ENCODE measurements at regions not wholly inside any gene's neighbourhood (a gene's known extent, or its start where the extent isn't known, plus 50 kb on each side); places are given as distances from the start of the nearest gene placed in this dataset.
"Not testable (repeated sequence)": the region's sequence is repeated elsewhere in the genome, so short reads cannot be mapped to it uniquely, and the experiment has no call there.

GRCh38 chr5:112485934-112486355 lies 66.9 kb upstream of the EPB41L4A start:
- ChIA-PET POLR2A (no interaction called here), CTCF (no interaction called here)
- TF ChIP-seq CTCF (IDR thresholded peaks at IDR 0.05; ENCODE audit: insufficient read depth, low read length, missing control alignments): no peak
- no peak for DNase-seq (ENCODE audit: low read depth, low spot score)
- no peak overlapping the region for H3K4me3 ChIP-seq (ENCODE audit: low read depth, low read length)

GRCh38 chr5:112491257-112491656 lies 72.2 kb upstream of the EPB41L4A start:
- CTCF ChIA-PET: interaction anchor here (1.0 to 1.6 kb wide), 2 partner anchors 11 to 330 kb away, joined by 3 to 11 read pairs; no protein-coding TSS in a partner anchor
- H3K4me3 ChIP-seq (ENCODE audit: low read depth, low read length): no peak overlapping the region
- DNase-seq (ENCODE audit: low read depth, low spot score): no peak
- POLR2A ChIA-PET: no interaction called here
- peak; percentile 11 for TF ChIP-seq CTCF (IDR thresholded peaks at IDR 0.05; ENCODE audit: insufficient read depth, low read length, missing control alignments)

DNA sequence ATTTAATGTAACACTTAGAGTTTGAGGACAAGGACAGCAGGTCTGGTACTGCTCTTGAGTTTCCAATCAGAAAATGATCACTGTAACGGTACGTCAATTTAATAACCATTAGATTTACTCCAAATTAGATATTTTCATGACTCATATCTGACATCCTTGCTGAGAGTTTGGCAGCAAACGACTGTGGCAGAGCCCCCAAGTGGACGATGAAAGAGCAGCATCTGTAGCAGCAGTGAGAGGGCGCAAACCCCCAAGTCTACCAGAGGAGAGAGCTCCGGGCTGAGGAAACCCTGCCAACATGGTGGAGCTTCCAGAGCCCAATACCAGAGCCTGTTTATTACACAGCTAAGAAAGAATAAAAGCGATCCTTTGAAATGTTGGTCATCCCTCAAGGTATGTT lies 73.2 kb upstream of the EPB41L4A start:
- ChIA-PET CTCF (interaction anchor here (0.7 to 1.7 kb wide), 12 partner anchors 10 to 336 kb away, joined by 3 to 14 read pairs (median 4); no protein-coding TSS in a partner anchor), POLR2A (no interaction called here)
- DNase-seq (ENCODE audit: low read depth, low spot score): peak; percentile 44
- H3K4me3 ChIP-seq (ENCODE audit: low read depth, low read length): no peak overlapping the region
- peak; percentile 83 for TF ChIP-seq CTCF (IDR thresholded peaks at IDR 0.05; ENCODE audit: insufficient read depth, low read length, missing control alignments)

GRCh38 chr5:112503749-112504501 lies 84.8 kb upstream of the EPB41L4A start:
- POLR2A ChIA-PET; DNase-seq (ENCODE audit: low read depth, low spot score); H3K4me3 ChIP-seq (ENCODE audit: low read depth, low read length): not testable (repeated sequence)
- CTCF ChIA-PET: interaction anchor here (2.6 kb wide), 1 partner anchor 12 kb away, joined by 11 read pairs; no protein-coding TSS in a partner anchor

DNA sequence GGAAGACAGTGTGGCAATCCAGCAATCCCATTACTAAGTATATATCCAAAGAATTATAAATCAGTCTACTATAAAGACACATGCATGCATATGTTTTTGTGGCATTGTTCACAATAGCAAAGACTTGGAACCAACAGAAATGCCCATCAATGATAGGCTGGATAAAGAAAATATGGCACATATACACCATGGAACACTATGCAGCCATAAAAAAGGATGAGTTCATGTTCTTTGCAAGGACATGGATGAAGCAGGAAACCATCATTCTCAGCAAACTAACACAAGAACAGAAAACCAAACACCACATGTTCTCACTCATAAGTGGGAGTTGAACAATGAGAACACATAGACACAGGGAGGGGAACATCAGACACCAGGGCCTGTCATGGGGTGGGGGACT lies 90.0 kb upstream of the EPB41L4A start:
- DNase-seq (ENCODE audit: low read depth, low spot score); CTCF ChIA-PET; H3K4me3 ChIP-seq (ENCODE audit: low read depth, low read length); POLR2A ChIA-PET: not testable (repeated sequence)

GRCh38 chr5:112511920-112512319 lies 92.8 kb upstream of the EPB41L4A start:
- H3K4me3 ChIP-seq (ENCODE audit: low read depth, low read length): no peak overlapping the region
- ChIA-PET POLR2A (no interaction called here), CTCF (no interaction called here)
- no peak for TF ChIP-seq CTCF (IDR thresholded peaks at IDR 0.05; ENCODE audit: insufficient read depth, low read length, missing control alignments)
- no peak for DNase-seq (ENCODE audit: low read depth, low spot score)

DNA sequence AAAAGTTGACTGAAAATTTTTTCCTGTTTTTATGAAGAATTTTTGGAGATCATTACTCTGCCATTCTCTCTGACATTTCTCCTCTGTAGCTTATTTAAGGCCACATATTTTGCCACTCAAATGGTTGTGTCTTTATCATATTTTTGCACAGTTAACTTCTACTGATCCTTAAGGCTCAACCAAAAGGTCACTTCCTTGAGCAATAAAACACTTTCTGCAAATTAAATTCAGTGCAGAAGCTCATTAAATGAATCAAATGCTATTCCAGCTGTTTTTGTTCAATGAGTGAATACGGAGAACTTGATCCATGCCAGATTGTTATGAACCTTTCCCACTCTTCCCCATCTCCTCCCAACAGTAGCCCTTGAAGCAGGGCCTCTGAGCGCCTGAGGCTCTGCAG lies 93.8 kb upstream of the EPB41L4A start:
- ChIA-PET POLR2A (no interaction called here), CTCF (no interaction called here)
- H3K4me3 ChIP-seq (ENCODE audit: low read depth, low read length): no peak overlapping the region
- TF ChIP-seq CTCF (IDR thresholded peaks at IDR 0.05; ENCODE audit: insufficient read depth, low read length, missing control alignments): no peak
- DNase-seq (ENCODE audit: low read depth, low spot score): no peak
